ENCODE measurements at regions not wholly inside any gene's neighbourhood (a gene's known extent, or its start where the extent isn't known, plus 50 kb on each side); places are given as distances from the start of the nearest gene placed in this dataset.

- no peak for DNase-seq (ENCODE audit: low read depth, low spot score)
These were observed 99.1 kb upstream of the ITGA6 start for GRCh38 chr2:172328103-172328841.

GRCh38 chr2:172329416-172329773 lies 98.0 kb upstream of the ITGA6 start:
- no peak for DNase-seq (ENCODE audit: low read depth, low spot score)

DNA sequence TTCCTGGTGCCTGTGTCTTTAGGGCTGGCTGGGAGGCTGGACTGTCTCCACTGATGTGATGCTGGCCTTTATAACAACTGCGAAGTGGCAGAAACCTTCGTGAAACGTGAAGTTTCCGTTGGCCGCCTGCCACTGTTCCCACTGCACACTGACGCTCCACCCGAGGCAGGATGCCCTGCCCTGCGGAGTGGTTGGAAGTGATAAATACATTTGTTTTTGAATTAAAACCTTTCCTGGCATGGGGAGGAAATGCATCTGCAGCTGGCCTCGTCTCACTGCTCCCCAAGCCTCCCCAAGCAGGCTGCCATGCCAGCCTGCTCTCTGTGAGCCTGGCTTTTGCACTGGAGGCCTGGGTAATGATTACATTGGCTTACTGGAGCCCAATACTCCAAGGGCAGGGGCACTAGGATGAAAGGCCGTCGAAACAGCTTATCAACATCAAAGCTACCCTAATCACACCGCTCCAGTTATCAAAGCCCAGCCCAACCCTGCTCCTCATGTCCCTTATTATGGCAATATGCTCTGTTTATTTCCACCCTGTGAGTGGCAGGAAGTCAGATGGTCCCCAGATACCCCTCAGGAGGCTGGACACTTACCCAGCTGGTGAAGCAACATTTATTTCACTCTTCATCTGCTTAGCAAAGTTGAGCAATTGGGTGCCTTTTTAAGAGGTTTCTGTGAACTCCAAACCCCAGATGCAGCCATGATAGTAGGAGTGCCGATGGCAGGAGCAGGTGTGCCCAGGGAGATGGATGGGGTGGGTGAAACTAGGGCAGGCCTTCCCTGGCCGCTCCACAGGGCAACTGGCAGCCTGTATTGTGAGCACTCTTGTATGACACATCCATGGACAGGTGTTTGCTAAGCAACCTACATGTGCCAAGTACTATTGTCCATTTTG lies 97.4 kb upstream of the ITGA6 start:
- DNase-seq (ENCODE audit: low read depth, low spot score): no peak

- DNase-seq (ENCODE audit: low read depth, low spot score): no peak
These were observed 94.9 kb upstream of the ITGA6 start for GRCh38 chr2:172332507-172332906.

DNA sequence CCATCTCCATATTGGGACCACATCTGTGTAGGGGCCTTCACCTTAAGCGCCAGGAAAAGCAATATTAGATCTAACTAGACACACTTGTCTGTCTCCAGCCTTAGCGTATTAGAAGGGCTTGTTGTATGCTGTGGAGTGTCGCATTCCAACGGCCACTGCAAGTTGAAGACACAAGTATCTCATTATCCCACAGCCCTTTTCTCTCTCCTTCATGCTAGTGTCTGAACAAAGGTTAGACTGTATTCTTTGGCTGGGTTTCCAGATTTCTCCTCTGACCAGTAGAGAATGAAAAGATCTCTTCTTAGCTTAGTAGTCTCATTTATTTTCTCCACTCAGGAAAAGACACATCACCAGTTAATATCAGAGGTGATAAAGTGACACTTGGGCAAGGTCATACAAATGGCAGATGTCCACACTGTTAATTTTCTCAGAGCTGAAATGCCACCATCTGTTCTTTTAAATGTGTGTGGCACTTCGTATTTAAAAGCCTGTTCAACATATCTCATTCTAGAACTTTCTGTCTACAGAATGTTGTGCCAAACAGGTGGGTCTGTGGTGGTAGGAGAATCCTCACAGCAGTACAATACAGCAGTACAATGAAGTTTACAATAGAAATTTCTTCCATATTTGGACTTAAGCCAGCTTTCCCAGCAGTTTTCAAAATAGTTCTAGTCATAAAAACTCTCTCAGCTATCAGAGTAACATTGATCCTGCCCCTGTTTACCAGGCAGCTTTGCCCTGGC lies 94.0 kb upstream of the ITGA6 start:
- peak; percentile 45 for DNase-seq (ENCODE audit: low read depth, low spot score)

- no peak for DNase-seq (ENCODE audit: low read depth, low spot score)
These were observed 93.4 kb upstream of the ITGA6 start for GRCh38 chr2:172333978-172334330.

DNA sequence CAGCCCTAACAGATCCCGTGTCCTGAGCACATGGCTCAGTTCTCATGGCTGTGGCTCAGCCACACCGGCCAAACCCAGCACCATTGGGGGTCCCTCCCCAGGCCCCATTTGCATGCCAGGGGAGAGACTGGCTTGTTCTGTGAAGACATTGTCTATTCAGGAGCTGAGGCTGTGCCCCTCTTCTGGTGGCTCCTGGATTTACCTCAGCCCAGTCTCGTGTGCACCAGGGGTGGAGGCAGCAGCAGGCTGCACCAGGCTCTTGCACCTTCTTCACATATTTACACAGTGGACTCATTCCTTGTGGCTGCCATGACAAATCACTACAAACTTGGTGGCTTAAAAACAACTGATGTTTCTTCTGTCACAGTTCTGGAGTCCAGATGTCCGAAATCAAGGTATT lies 92.4 kb upstream of the ITGA6 start:
- no peak for DNase-seq (ENCODE audit: low read depth, low spot score)

GRCh38 chr2:172335736-172336135 lies 91.7 kb upstream of the ITGA6 start:
- DNase-seq (ENCODE audit: low read depth, low spot score): no peak

DNA sequence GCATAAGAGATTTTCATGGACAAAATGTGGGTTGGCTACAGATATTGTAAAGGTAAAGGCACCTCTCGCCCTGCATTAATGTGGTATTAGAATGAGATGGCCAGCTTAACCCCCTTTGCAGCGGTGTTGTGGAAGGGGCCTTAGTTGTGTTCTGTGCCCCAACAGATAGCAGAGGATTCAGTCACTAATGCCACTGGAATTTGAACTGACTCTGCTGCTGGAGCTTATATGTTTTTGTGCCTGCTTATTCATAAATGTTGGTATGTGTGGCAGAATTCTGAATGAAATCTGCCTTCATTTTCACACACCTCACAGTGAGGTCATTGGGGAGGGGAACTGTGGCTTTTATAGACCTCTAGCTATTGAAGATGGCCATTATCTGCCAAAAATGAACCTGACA lies 90.7 kb upstream of the ITGA6 start:
- DNase-seq (ENCODE audit: low read depth, low spot score): peak; percentile 4

GRCh38 chr2:172339371-172340010 lies 87.9 kb upstream of the ITGA6 start:
- DNase-seq (ENCODE audit: low read depth, low spot score): peak; percentile 25

DNA sequence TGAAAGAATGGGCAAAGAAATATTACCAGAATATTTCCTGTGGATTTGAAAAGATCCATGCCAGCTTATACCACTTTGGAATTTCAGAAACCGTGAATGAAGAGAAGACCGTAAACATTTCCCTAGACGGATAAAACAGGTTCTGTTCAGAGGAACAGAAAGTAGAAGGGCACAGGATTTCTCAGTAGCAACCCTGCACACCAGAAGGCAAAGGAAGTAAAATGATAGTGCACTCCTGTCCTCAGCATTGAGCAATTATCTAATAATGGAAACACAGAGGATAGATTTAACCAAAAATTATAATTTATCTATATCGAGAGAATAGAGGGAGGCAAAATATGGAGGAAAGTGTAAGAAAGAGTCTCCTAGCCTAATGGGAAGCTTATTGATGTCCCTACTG lies 87.0 kb upstream of the ITGA6 start:
- DNase-seq (ENCODE audit: low read depth, low spot score): no peak

- no peak for DNase-seq (ENCODE audit: low read depth, low spot score)
These were observed 85.3 kb upstream of the ITGA6 start for GRCh38 chr2:172342078-172342477.

- DNase-seq (ENCODE audit: low read depth, low spot score): peak; percentile 61
These were observed 84.8 kb upstream of the ITGA6 start for GRCh38 chr2:172342611-172343010.

- DNase-seq (ENCODE audit: low read depth, low spot score): no peak
These were observed 83.2 kb upstream of the ITGA6 start for GRCh38 chr2:172344159-172344558.

DNA sequence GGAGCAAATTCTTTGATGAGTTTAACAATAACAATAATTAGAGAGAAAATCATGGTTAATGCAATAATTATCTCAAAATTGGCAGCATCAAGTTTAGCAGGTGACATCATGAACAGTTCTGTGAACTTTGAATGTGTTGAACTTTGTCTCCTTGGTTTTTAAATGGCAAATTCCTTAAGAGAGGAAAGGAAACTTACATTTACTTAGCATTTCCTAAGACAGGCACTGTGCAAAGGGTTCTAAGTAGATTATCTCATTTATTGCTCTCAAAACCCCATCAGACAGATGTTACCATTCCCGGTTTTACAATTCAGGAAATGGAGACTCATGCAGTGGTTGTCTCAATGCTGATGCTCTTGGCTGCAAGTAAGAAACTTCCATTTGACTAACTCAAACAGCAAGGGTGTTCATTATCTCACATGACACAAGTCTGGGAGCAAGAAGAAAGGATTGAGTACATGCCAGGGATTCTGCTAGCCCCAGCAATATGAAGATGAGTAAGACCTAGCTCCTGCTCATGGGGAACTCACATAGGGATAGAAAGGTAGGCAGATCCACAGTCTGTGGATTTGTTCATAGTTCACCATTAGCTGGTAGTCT lies 81.3 kb upstream of the ITGA6 start:
- DNase-seq (ENCODE audit: low read depth, low spot score): no peak

- no peak for DNase-seq (ENCODE audit: low read depth, low spot score)
These were observed 78.7 kb upstream of the ITGA6 start for GRCh38 chr2:172348555-172349288.

- DNase-seq (ENCODE audit: low read depth, low spot score): peak; percentile 40
These were observed 76.4 kb upstream of the ITGA6 start for GRCh38 chr2:172350839-172351479.

- DNase-seq (ENCODE audit: low read depth, low spot score): no peak
These were observed 75.8 kb upstream of the ITGA6 start for GRCh38 chr2:172351586-172351985.

DNA sequence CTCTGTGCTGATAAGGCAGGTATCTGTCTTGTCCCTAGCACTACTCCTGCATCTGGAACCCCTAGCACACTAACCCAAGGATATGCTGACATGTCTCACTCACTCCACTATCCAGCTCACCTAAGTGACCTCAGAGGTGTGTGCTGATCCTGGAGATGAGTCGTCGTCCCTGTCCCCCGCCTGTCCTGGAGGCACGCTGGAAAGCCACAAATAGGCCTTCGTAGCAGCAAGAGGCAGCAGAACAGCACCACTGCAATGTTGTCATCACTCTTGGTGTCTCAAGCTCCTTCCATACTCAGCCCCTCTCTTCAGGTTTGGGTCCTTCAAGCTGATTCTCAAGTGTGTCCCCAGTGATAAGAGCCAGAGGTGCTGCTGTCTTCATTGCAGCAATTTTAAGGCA lies 73.0 kb upstream of the ITGA6 start:
- DNase-seq (ENCODE audit: low read depth, low spot score): no peak

GRCh38 chr2:172357442-172357841 lies 69.9 kb upstream of the ITGA6 start:
- DNase-seq (ENCODE audit: low read depth, low spot score): no peak
